ENCODE measurements at regions not wholly inside any gene's neighbourhood (a gene's known extent, or its start where the extent isn't known, plus 50 kb on each side); places are given as distances from the start of the nearest gene placed in this dataset.
A peak's percentile ranks its signal among the peaks of the same experiment; 100 is the strongest.

DNA sequence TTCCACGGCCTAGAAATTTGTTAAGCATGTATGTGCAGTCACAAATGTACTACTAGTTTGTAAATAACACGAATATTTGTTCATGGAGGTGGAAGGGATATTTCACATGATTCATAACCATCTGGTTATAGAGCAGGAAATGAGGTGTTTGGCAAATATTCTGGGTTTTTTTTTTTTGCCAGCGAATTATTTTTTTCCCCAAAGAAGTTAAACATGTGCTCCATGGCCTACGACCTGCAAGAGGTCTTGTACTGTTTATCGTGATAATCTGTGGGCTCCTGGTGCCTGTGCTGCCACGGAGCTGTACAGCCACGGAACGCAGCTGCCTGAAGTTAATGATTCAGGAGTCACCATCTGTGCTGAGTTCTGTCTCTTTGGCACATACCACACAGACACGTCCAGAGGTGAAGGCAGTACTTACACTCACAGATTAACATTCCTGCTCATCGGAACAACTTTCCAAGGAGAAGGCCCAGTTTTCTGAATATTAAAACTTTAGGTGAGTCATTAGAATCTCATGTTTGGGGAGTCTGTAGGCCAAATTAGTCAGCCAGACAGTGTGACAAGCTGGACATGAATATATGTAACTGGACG is 156.3 kb downstream of the TMX1 start:
- DNase-seq (ENCODE audit: low spot score), result no peak

DNA sequence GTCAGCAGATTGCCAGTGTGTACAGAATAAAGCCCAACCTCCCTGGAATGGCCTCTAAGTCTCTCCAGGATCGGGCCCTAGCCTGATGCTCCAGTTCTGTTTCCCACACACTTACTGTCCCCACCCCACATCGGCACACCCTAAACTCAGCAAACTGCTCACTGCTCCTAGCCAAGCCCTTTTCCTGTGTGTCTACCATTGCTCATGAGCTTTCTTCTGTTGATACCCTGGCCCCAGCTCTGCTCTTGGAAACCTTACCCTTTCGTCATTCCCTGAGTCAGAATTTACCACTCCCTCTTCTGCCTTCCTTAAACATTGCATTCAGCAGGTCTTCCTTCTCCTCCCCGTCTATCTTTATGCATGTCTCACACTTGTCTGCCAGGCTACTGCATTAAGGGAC is 158.9 kb downstream of the TMX1 start:
- DNase-seq (ENCODE audit: low spot score), result no peak

DNA sequence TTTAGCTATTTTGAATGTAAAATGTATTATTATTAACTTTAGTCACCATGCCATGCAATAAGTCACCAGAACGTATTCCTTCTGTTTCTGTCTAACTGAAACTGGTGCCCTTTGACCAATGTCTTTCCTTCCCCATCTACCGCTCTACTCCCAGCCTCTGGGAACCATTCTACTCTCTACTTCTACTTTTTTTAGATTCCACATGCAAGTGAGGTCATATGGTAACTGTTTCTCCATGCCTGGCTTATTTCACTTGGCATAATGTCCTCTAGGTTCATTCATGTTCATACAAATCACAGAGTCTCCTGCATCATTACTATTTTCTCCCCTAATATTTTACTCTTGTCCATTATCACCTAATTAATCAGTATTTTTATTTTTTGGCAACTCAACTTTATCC is 160.1 kb downstream of the TMX1 start:
- no peak for DNase-seq (ENCODE audit: low spot score)

DNA sequence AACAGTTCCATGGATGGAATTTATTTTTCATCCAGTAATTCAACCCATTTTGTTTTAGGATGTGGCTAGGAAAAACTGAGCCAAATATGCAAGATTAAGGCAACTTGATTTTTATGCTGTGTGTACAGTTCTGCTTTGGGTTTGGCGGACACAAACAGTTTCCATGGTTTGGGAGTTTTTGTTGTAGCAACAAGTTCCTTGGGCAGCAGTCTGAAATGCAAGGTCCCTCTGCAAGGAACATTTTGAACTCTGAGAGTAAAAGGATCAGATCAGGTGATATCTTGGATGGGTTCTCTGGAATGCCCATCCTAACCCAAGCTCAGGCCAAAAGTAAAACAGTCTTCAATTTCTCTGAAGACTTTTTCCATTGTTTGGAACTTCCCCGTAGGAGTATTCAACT is 161.2 kb downstream of the TMX1 start:
- DNase-seq (ENCODE audit: low spot score), result no peak

DNA sequence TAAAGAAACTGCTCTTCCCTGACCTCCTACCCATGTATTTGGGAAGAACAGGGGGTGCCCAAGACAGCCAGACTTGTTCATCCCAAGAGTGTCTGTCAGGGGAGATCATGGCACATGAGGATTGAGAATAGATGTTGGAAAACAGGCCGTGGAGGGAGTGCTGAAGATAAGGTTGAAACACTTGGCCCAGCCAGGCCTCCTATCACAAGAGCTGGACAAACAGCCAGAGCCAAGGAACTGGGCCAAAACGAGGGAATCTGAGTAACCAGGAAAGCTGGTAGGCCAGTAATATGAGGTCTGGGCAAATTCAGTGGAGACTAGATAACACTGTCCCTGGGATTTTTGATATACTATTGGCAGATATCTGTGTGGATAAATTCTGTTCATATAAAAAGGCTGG is 161.7 kb downstream of the TMX1 start:
- no peak for DNase-seq (ENCODE audit: low spot score)

DNA sequence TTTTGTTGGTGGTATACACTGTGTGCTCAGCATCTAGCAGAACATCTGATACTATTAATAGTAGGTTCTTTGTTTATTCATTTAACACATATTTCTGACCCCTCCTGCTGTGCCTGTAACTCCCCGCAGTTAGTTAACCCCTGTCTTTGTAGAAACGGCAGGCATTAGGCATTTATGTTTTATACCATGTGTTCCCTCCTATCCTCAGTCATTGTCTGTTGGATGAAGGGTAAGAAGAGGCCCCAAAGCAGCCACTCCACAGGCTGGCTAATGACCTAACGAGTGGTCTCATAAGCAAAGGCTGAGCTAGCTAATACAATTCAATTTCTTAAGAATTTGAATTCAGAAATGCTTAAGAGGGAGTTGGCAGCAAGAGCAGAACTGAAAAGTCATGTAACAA is 170.8 kb downstream of the TMX1 start:
- no peak for DNase-seq (ENCODE audit: low spot score)

DNA sequence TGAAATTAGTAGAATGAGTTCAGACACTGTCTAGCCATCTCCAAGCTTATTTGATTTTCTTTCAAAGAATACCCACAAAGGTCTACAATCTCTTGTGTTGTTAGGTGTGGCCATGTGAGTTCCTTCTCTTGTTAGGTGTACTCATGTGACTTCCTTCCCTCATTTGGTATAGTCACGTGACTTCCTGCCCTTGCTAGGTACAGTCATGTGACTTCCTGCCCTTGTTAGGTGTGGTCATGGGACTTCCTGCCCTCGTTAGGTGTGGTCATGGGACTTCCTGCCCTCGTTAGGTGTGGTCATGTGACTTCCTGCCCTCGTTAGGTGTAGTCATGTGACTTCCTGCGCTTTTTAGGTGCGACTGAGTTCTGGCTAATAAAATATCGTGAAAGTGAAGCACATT is 179.6 kb downstream of the TMX1 start:
- peak; percentile 47 for DNase-seq (ENCODE audit: low spot score)

DNA sequence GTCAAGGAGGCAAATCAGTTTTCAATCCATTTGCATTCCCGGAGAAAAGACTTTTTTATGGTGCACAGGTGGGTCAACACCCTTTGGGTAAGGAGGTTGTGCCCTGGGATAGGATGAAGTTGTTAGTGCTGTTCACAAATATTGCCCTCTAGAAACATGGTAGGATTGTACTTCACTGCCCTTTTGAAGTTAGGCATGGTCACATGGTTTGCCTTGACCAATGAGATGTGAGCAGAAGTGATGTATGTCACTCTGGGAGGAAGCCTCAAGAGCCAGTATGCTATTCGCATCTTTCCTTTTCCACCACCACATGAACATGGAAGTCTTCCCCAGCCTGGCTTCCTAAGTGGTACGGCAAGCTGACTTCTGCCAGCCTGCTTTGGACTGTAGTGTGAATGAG is 182.7 kb downstream of the TMX1 start:
- DNase-seq (ENCODE audit: low spot score), result no peak

DNA sequence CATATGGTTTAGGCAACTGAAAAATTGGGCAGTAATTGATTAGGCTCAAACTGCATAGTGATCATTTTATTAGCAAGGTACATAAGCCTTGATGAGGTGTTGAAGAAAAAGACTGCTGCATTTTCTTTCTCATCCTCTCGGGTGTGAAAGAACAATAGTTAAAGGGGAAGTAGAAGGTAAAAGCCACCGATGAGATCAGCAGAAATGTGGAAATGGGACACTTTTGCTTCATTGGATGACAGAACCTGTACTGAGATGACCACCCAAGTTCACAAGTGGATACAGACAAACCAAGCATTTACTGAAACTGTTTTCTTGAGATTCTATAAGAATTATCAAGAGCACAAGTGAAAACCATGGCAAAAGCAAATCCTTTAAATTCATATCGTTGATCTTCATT is 184.0 kb downstream of the TMX1 start:
- no peak for DNase-seq (ENCODE audit: low spot score)

DNA sequence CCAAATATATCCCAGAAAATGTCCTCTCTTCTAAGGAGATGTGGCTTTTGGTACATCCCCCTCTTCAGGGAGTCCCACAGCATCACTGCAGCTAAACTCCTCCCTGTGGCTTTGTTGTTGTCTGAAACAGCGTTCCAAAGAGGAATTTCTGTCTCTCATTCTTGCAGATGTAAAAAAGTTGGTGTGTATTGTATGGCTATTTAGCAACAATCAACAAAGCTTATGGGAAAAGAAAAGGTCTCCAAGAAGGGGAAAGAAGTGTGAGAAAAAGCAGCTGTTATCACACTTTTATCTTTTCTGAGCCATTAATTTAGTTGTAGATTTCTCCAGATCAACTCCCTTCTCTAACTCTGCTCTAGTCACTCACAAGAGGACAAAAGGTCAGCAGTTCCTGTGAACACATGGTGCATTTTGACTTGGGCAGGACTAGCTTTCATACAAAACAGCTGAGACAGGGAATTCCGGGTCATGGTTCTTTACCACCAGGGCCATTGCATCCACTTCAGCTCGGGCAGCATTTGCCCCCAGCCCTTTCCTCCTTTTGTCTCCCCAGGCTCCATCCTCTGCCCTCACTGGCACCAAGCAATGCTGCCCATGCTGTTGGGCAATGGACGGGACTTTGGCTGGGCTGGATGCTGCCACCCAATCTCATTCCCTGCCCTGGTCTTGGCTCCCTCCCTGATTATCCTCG is 184.7 kb downstream of the TMX1 start:
- DNase-seq (ENCODE audit: low spot score), result no peak

DNA sequence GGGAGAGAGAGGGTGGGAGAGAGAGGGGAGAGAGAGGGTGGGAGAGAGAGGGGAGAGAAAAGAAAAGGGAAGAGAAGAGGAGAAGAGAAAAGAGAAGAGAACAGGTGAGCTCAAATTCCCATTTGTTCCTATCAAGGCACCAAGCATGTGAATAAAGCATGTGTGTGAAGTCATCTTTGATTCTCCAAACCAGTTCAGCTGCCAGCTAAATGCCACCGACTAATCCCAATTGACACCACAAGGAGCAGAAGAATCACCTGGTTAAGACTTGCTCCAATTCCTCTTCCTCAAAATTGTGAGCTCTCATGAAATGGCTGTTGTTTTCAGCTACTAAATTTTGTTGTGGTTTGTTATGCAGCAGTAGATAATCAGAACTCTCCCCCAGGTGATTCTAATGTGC is 188.9 kb downstream of the TMX1 start:
- DNase-seq (ENCODE audit: low spot score), result no peak

DNA sequence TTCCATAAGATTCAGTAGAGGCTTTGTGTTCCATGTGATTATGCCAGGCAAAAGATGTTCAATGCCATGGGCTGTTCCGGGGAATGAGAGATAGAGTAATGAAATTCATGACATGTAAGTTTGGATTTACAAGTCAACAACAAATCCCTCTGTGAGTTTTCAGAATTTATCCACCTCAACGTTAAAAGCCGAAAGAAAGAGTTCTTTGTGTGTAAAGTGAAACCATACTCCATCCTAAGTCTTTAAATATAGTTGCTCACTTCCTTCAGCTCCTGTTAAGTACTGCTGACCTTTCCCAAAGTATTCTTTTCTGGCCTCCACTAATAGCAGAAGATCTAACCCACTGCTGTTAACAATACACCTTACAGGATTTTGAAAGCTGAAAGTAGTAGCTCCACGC is 190.0 kb downstream of the TMX1 start:
- DNase-seq (ENCODE audit: low spot score), result no peak

DNA sequence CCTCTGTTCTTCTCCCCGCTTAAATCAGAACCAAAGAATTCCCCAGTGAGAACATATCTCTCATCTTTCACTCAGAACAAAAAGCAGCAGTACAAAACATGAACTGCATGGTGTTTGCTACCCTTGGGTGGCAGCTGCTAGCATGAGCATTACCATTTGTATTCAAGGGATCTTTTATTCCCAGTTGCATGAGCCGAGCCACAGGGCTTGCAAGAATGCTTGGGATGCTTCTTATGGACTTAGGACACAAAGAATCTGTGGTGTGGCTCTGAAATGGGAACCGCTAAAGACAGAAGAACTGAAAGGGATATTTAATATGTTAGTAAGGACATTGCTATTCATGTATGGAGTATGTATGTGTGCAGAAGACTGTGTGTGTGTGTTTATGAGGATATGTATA is 190.6 kb downstream of the TMX1 start:
- DNase-seq (ENCODE audit: low spot score), result no peak

DNA sequence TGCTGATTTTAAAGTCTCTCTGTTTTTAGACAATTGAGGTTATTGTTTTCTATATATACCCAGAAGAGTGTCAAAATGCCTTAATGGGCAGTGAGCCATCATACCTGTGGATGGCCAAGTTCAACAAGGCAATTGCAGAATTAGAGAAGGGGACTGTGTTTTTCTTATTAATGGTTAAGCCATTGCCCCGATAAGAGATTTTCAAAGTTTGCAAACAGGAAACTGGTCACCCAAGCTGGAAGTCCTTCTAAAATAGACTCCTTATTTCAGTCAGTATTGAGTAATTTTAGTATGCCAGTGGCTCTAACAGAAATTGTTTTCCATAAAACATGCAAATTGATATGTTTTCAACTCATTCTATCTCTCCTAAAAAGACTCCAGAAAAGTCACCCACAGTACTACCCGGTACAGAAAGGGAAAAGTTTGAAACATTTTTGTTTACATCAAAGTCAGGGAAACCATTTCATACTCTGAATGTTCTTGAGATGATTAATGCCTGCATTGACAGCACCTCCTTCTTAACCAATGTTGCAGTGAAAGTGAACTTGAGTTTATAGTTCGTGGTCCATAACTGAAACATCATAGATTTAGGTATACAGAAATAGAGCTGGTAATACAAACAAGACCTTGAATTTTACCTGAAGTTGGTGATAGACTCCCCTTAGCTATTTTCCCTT is 191.1 kb downstream of the TMX1 start:
- DNase-seq (ENCODE audit: low spot score), result no peak

DNA sequence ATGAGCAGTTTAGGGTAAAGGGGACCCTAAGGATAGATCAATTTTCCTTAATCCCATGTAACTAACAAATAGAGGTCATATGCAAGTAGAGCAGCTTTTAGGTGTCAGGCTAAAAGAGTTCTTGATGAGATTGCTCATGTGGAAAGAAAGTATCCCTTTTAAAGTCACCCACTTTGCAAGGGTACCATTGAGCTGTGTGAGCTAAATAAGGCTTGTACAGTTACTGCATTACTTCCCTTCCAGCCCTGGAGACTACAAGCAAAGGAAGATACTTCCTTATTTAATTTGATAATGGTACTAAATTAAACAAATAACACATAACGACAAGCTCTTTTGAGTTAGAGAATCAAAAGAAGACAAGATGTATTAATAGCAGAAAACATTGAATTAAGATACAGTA is 191.7 kb downstream of the TMX1 start:
- DNase-seq (ENCODE audit: low spot score), result no peak

DNA sequence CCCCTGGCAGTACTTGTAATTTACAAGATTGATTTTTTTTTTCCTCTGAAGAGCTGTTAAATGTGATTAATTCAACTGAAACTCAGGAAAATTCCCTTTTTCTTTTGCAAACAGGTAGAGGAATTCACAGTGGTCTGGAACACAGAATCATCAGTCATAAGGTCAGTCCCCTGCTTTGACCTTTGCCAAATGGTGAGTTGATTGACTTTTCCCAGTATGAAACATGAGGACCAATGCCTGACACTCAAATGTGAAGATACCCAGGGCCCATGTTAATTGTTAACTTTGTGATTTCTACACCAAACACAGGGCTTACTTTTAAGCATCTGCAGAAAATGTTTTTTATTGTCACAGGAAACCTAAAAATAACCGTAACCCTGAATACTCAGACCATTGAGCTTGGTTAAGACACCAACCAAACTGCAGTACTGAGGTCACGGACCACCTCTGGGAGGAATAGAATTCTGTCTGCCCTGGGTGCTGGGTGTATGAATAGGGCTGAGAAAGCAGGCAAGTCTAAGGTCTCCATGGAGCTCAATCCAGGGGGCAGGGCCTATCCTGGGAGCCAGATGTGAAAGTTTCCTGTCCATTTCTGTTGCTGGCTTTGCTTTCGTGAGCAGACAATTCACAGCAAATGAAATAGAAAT is 192.4 kb downstream of the TMX1 start:
- DNase-seq (ENCODE audit: low spot score), result no peak

DNA sequence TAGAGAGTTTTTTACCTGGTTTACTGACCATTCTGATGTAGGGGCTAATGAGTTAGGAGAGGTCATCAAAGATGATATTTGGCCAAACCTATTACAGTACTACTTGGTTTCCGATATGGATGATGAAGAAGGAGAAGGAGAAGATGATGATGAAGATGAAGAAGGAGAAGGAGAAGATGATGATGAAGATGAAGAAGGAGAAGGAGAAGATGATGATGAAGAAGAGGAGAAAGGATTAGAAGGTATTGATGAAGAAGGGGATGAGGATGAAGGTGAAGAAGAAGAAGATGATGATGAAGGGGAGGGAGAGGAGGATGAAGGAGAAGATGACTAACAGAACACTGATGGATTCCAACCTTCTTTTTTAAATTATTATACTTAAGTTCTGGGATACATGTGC is 196.6 kb downstream of the TMX1 start:
- no peak for DNase-seq (ENCODE audit: low spot score)

DNA sequence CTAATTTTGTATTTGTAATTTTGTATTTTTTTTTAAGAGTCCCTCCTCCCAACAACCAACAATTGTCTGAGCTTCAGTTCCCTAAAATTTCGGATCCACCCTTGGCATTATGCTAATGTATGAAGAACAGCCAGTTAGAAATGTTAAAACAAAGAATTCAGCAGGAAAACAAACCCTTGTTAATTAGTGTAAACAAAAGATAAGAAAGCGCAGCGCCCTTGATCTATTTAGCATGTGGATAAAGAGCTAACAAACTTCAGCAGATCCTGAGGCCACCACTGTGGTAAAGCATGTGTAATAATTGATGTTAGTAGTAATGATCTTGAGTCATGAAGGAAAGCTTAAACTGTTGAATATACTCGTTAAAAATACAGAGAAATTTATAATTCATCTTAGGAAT is 199.8 kb downstream of the TMX1 start:
- DNase-seq (ENCODE audit: low spot score), result no peak

DNA sequence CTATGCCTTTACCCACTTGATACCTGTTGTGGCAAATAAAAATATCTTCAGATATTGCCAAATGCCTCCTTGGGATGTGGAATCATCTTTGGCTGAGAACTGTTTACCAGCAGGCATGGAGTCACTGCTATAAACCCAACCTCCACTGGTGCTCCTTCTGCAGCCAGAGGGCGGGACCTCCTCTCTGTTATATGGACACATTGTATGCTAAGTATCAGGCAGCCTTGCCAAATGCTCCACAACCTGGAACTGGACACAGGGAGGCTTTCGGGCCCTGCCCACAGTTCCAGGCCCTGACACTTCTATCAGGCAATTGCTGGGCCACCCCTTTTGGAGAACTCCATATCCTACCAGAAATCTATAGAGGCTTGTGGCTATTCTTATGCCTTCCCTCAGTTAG is 201.0 kb downstream of the TMX1 start:
- no peak for DNase-seq (ENCODE audit: low spot score)

DNA sequence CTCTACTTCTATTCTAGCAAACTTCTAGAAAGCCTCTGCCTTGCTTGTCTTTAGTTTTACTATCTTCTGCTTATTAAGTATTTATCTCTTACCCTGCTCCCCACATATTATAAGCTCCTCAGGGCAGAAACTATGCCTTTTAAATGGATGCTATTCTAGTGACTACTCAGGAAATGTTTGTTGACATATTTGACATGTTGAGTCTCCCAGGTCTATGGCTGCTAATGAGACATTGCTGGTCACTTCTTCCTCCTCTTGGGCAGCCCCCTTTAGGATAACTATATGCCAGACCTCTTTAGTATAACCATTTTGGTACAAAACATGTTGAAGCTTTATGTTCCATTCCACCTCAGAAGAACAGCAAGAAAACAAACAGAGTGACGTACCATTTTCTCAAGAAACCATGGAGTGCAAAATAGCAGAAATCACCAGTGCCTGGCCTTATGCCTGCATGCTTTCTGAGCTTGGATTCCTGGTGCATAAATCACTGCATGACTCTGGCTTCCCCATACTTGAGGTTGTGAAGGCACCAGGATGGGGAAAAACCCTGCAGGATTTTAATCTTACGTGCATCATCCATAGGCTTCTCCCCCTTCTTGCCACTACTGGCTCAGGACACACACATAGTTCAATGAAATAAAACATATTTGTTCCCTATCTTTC is 202.6 kb downstream of the TMX1 start:
- no peak for DNase-seq (ENCODE audit: low spot score)

DNA sequence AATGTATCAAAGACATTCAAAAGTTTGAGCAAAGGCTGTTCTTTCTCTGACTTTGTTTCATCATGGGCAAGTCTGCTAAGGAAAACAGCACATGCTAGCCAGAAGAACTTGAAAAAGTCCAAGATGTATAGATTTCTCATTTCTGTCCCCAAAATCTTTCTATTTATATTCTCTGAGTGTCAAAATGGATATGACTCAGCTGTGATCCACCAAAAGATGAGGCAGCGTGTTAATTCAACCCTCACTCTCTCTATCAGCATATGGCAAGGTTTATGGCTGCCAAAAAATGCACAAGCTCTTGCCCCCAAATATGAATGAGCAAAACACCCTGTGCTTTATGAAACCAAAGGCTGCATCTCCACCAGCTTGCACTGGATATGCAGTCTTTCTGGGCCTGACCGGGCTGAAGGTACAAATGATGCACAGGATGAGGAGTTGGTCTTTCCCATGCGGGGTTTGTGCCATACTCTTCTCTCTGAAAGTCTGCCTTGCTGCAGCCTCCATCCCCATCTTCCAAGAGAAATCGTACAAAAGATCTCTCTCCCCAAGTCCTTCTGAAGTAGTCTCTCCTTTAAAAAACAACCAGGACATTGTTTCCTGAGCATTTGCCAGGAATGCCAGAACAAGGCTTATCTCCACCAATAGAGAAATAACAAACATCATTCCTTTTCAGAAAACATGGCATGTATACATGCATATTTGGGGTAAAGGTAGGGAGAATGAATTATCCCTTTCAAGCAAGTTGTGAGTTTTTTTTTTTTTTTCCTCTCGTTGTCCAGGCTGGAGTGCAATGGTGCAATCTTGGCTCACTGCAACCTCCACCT is 203.4 kb downstream of the TMX1 start:
- no peak for DNase-seq (ENCODE audit: low spot score)
